Cardiac muscle cell (in vitro differentiated cells and primary cell): ENCODE measurements at regions not wholly inside any gene's neighbourhood (a gene's known extent, or its start where the extent isn't known, plus 50 kb on each side); places are given as distances from the start of the nearest gene placed in this dataset.

Experiments
- DNase-seq, 2 donors: peaks; one replicate each; pipeline versions ENCODE4 v3.0.0 to v3.0.0-alpha.2; 2010 to 2017; ENCODE audit warnings: low read depth in 1 of 2, low spot score in 1 of 2
- H3K27ac ChIP-seq: fragments of 200-600 bp; sonication (generic); 2 replicates; pipeline ENCODE4 v1.5.1; 2016
- H3K27me3 ChIP-seq: fragments of 200-600 bp; sonication (generic); 2 replicates; pipeline ENCODE4 v1.6.0; 2016; ENCODE audit warnings: control low read depth
- H3K36me3 ChIP-seq: fragments of 200-600 bp; sonication (generic); 2 replicates; pipeline ENCODE4 v1.5.1; 2016; ENCODE audit warnings: control low read depth
- H3K4me1 ChIP-seq: fragments of 200-600 bp; sonication (generic); 2 replicates; pipeline ENCODE4 v1.8.1; 2017; ENCODE audit warnings: low read depth, mild to moderate bottlenecking, mixed run types
- H3K4me3 ChIP-seq: fragments of 200-600 bp; sonication (generic); 2 replicates; pipeline ENCODE4 v1.5.1; 2016; ENCODE audit warnings: mild to moderate bottlenecking
- H3K9me3 ChIP-seq: fragments of 200-600 bp; sonication (generic); 2 replicates; pipeline ENCODE4 v1.5.1; 2017; ENCODE audit warnings: low read depth, mild to moderate bottlenecking, control low read depth
- CTCF ChIP-seq: IDR thresholded peaks from 2 replicates; pipeline ENCODE4 v1.5.1; 2012; ENCODE audit warnings: low read depth, mild to moderate bottlenecking, low read length

DNA sequence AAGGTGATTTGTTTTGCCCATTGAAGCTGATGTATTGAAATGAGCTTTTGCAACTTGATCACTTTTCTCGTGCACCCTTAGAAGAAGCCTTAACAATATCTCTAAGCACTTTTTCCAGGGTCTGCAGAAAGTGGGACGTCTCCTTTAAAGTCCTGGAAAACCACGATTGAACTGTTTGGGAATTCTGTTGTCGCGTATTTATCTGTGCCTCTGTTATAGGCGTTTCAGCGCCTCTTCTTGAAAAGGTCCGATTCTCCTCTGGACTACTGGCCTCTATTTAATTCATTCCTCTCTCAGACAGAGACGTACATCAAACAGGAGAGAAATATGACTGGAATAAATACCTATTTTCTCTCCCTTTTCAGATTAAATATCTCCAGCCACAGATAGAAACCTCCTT lies 262.4 kb upstream of the PSMD7 start:
- Histone ChIP-seq H3K27me3 (no peaks in the 10 kb centered on the region), H3K4me1 (no peaks in the 10 kb centered on the region), H3K36me3 (no peaks in the 10 kb centered on the region), H3K4me3 (no peak overlapping the region), H3K9me3 (no peaks in the 10 kb centered on the region), H3K27ac (no peak overlapping the region)
- DNase-seq, result no peak
- TF ChIP-seq CTCF, result no peak

- no peak for TF ChIP-seq CTCF
- no peaks in the 10 kb centered on the region for H3K27me3 ChIP-seq
- H3K36me3 ChIP-seq, result no peaks in the 10 kb centered on the region
- DNase-seq, result no peak
- H3K4me1 ChIP-seq, result no peaks in the 10 kb centered on the region
- no peak overlapping the region for H3K4me3 ChIP-seq
- H3K27ac ChIP-seq, result no peak overlapping the region
- no peaks in the 10 kb centered on the region for H3K9me3 ChIP-seq
Measured at GRCh38 chr16:74033441-74033995, 263.1 kb upstream of the PSMD7 start.

GRCh38 chr16:74031551-74031950 lies 265.1 kb upstream of the PSMD7 start:
- no peak overlapping the region for H3K27ac ChIP-seq
- no peaks in the 10 kb centered on the region for H3K4me1 ChIP-seq
- DNase-seq, result no peak
- H3K4me3 ChIP-seq, result no peak overlapping the region
- no peaks in the 10 kb centered on the region for H3K36me3 ChIP-seq
- no peak for TF ChIP-seq CTCF
- no peaks in the 10 kb centered on the region for H3K27me3 ChIP-seq
- H3K9me3 ChIP-seq, result no peaks in the 10 kb centered on the region

GRCh38 chr16:74030000-74030706 lies 266.5 kb upstream of the PSMD7 start:
- Histone ChIP-seq H3K4me1 (no peaks in the 10 kb centered on the region), H3K36me3 (no peaks in the 10 kb centered on the region), H3K9me3 (no peaks in the 10 kb centered on the region), H3K27ac (no peak overlapping the region), H3K27me3 (no peaks in the 10 kb centered on the region), H3K4me3 (no peak overlapping the region)
- TF ChIP-seq CTCF, result no peak
- no peak for DNase-seq

DNA sequence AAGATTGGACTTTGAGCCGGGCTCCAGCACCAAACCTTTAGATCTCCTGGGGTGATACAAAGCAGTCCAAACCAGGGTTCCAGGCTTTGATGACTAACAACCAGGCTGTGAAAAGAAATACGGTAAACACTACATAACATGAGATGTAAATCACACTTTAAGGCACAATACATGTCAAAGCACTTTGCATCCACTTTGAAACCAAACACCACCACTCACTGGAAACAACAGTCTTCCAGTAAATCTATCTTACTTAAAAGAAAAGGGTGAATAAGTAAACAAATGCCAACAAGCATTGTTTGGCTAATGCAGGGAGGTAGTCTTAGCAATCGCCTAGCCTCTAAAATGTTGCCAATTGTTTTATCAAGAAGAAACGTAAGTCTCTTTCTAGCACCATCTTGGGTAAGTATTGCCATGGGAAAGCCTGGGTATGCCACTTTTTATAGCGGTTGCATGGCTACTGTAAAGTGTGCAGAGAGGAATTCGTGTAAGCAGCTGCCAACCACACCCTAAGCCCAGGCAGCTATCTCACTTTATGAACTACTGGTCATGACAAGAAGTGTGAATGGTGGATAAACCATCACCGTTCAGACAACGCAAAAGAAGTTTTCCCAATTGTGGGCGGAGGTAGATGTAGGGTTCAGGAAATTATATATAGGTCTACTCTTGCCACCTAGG lies 267.4 kb upstream of the PSMD7 start:
- Histone ChIP-seq H3K27me3 (no peaks in the 10 kb centered on the region), H3K4me3 (no peak overlapping the region), H3K27ac (no peak overlapping the region), H3K36me3 (no peaks in the 10 kb centered on the region), H3K4me1 (no peaks in the 10 kb centered on the region), H3K9me3 (no peaks in the 10 kb centered on the region)
- TF ChIP-seq CTCF, result no peak
- no peak for DNase-seq
